PC-3 (cell line): ENCODE measurements at regions not wholly inside any gene's neighbourhood (a gene's known extent, or its start where the extent isn't known, plus 50 kb on each side); places are given as distances from the start of the nearest gene placed in this dataset.

Source experiments
- CTCF ChIP-seq: fragments of 300-600 bp; sonication (generic); conservative IDR thresholded peaks from 2 replicates; pipeline ENCODE4 v1.5.1; 2017; ENCODE audit warnings: antibody characterized with exemption, low read depth, mild to moderate bottlenecking, low read length
- EZH2 ChIP-seq: fragments of 300-600 bp; sonication (generic); IDR thresholded peaks from one replicate; pipeline ENCODE4 v1.6.1; 2017; ENCODE audit warnings: antibody characterized with exemption, mild to moderate bottlenecking, low read length; ENCODE audit not compliant: unreplicated experiment
- EZH2phosphoT487 ChIP-seq: fragments of 300-600 bp; sonication (generic); IDR thresholded peaks from 2 replicates; pipeline ENCODE4 v1.6.1; 2018; ENCODE audit warnings: mild to moderate bottlenecking, antibody characterized with exemption, low read length, borderline replicate concordance

GRCh38 chr12:84689638-84690037 is 223.0 kb downstream of the SLC6A15 start:
- TF ChIP-seq CTCF (no peak), EZH2 (no peak), EZH2phosphoT487 (no peak)
